ENCODE measurements at regions not wholly inside any gene's neighbourhood (a gene's known extent, or its start where the extent isn't known, plus 50 kb on each side); places are given as distances from the start of the nearest gene placed in this dataset.

DNA sequence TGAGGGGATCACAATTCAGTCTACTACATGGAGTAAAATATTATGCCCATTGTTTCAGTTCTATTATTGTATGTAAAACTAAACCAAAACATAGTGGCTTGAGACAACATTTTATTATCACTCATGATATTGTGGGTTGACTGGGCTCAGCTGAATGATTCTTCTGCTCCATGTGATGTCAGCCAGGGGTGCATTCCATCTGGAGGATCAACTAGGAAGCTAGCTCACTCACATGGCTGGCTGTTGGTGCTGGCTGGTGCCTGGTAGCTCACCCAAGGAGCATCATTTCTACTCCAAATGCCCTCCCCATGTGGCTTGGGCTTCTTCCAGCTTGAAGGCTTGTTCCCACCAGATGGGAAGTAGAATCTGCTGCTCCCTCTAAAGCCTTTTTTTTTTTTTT is 51.8 kb upstream of the CLRN1 start:
- DNase-seq, result no peak

DNA sequence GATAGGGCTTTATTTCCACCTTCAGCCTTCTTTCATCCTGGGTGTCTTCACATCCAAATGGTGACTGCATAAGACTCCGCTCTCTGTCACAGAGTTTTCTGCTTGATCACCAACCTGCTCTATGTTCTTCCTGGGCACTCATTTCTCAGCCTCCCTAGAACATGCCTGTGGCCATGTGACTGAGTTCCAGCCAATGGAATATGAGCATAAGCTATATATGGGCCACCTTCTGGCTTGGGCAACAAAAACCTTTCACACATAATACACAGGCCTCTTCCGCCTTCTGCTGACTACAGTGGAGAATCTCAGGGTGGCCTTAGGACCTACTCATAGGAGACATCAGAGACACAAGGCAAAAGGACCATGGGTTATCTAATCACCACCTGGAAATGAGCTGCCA is 51.2 kb upstream of the MED12L start:
- DNase-seq, result peak; percentile 1

DNA sequence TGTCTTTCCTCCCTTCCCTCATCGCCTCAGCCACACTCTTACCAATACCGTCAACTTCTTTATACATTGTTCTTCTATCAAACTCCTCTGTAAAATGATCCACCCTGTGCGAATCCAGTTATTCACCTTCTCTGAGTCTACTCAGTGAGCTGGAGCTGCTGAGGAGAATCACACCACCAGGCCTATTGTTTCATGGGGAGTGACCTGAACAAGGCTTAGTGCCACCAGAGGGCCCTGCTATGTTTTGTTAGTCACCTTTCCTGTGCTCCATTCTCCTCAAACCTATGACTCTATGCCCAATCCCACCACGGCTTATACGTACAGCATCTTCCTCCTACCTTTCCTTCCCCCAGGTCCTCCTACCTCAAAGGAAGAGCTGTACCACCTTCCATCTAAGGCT is 50.4 kb upstream of the MED12L start:
- no peak for DNase-seq
